ENCODE measurements at regions not wholly inside any gene's neighbourhood (a gene's known extent, or its start where the extent isn't known, plus 50 kb on each side); places are given as distances from the start of the nearest gene placed in this dataset.

DNA sequence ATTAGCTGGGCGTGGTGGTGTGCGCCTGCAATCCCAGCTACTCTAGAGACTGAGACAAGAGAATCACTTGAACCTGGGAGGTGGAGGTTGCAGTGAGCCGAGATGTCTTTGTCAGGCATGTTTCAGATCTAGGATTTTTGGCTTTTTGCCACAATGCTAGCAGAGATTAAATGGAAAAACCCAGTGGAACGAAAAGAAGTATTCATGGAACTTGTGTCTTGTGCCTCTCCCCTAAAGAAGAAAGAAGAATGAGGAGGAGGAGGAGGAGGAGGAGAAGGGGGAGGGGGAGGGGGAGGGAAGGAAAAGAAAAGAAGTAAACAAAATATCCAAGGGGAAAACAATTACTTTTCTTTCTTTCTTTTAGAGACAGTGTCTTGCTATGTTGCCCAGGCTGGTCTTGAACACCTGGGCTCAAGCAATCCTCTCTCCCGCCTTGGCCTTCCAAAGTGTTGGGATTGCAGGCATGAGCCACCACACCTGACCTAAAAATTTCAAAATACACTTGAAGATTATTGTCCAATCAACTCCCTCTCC, 106.0 kb downstream of the ARRDC3 start:
- Histone ChIP-seq H3K9me2 (replicated peaks; ENCODE audit: low read depth, low read length) (no peaks in the 10 kb centered on the region), H3K4me2 (ENCODE audit: low read depth, low read length, poor library complexity, severe bottlenecking) (no peak overlapping the region), H3K79me2 (ENCODE audit: insufficient read depth, low read length) (no peaks in the 10 kb centered on the region), H2AFZ (ENCODE audit: low read length) (no peak overlapping the region), H3K27me3 (ENCODE audit: insufficient read depth, low read length, poor library complexity, severe bottlenecking) (no peaks in the 10 kb centered on the region), H3F3A (ENCODE audit: low read depth) (no peaks in the 10 kb centered on the region), H3K9me3 (ENCODE audit: insufficient read depth, low read depth, low read length) (no peaks in the 10 kb centered on the region), H3K4me1 (ENCODE audit: insufficient read depth, low read length, poor library complexity, severe bottlenecking) (peaks cover 11% of the 10 kb centered on the region), H4K20me1 (ENCODE audit: insufficient read depth, low read length, poor library complexity, severe bottlenecking) (no peaks in the 10 kb centered on the region), H3K4me3 (ENCODE audit: low read length, poor library complexity, severe bottlenecking) (no peak overlapping the region), H3K9ac (ENCODE audit: low read depth, low read length, poor library complexity, severe bottlenecking) (no peak overlapping the region), H3K36me3 (ENCODE audit: insufficient read depth, low read length) (no peaks in the 10 kb centered on the region)
- TF ChIP-seq EZH2phosphoT487 (IDR thresholded peaks at IDR 0.05; ENCODE audit: borderline replicate concordance), result no peak
- TF ChIP-seq, protein P1, sequence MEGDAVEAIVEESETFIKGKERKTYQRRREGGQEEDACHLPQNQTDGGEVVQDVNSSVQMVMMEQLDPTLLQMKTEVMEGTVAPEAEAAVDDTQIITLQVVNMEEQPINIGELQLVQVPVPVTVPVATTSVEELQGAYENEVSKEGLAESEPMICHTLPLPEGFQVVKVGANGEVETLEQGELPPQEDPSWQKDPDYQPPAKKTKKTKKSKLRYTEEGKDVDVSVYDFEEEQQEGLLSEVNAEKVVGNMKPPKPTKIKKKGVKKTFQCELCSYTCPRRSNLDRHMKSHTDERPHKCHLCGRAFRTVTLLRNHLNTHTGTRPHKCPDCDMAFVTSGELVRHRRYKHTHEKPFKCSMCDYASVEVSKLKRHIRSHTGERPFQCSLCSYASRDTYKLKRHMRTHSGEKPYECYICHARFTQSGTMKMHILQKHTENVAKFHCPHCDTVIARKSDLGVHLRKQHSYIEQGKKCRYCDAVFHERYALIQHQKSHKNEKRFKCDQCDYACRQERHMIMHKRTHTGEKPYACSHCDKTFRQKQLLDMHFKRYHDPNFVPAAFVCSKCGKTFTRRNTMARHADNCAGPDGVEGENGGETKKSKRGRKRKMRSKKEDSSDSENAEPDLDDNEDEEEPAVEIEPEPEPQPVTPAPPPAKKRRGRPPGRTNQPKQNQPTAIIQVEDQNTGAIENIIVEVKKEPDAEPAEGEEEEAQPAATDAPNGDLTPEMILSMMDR (conservative IDR thresholded peaks at IDR 0.05; ENCODE audit: low read length), result no peak

- H3K9me3 ChIP-seq (ENCODE audit: insufficient read depth, low read depth, low read length), result no peaks in the 10 kb centered on the region
- no peaks in the 10 kb centered on the region for H3F3A ChIP-seq (ENCODE audit: low read depth)
- TF ChIP-seq, protein P1 (conservative IDR thresholded peaks at IDR 0.05; ENCODE audit: low read length), result no peak
- TF ChIP-seq EZH2phosphoT487 (IDR thresholded peaks at IDR 0.05; ENCODE audit: borderline replicate concordance), result no peak
- H3K27me3 ChIP-seq (ENCODE audit: insufficient read depth, low read length, poor library complexity, severe bottlenecking), result no peaks in the 10 kb centered on the region
- H3K4me1 ChIP-seq (ENCODE audit: insufficient read depth, low read length, poor library complexity, severe bottlenecking), result no peaks in the 10 kb centered on the region
- H3K36me3 ChIP-seq (ENCODE audit: insufficient read depth, low read length), result no peaks in the 10 kb centered on the region
- H4K20me1 ChIP-seq (ENCODE audit: insufficient read depth, low read length, poor library complexity, severe bottlenecking), result no peaks in the 10 kb centered on the region
- H3K4me2 ChIP-seq (ENCODE audit: low read depth, low read length, poor library complexity, severe bottlenecking), result no peak overlapping the region
- H3K9me2 ChIP-seq (replicated peaks; ENCODE audit: low read depth, low read length), result no peaks in the 10 kb centered on the region
- no peak overlapping the region for H3K4me3 ChIP-seq (ENCODE audit: low read length, poor library complexity, severe bottlenecking)
- no peak overlapping the region for H2AFZ ChIP-seq (ENCODE audit: low read length)
- no peak overlapping the region for H3K9ac ChIP-seq (ENCODE audit: low read depth, low read length, poor library complexity, severe bottlenecking)
- no peaks in the 10 kb centered on the region for H3K79me2 ChIP-seq (ENCODE audit: insufficient read depth, low read length)
Measured at GRCh38 chr5:91272858-91273257, 110.3 kb downstream of the ARRDC3 start.

- H3K4me1 ChIP-seq (ENCODE audit: insufficient read depth, low read length, poor library complexity, severe bottlenecking), result no peaks in the 10 kb centered on the region
- H3K4me3 ChIP-seq (ENCODE audit: low read length, poor library complexity, severe bottlenecking), result no peak overlapping the region
- no peaks in the 10 kb centered on the region for H3K9me3 ChIP-seq (ENCODE audit: insufficient read depth, low read depth, low read length)
- H3K9ac ChIP-seq (ENCODE audit: low read depth, low read length, poor library complexity, severe bottlenecking), result no peak overlapping the region
- H3K9me2 ChIP-seq (replicated peaks; ENCODE audit: low read depth, low read length), result no peaks in the 10 kb centered on the region
- TF ChIP-seq EZH2phosphoT487 (IDR thresholded peaks at IDR 0.05; ENCODE audit: borderline replicate concordance), result no peak
- TF ChIP-seq, protein P1 (conservative IDR thresholded peaks at IDR 0.05; ENCODE audit: low read length), result no peak
- no peak overlapping the region for H2AFZ ChIP-seq (ENCODE audit: low read length)
- H3K36me3 ChIP-seq (ENCODE audit: insufficient read depth, low read length), result no peaks in the 10 kb centered on the region
- no peaks in the 10 kb centered on the region for H3K27me3 ChIP-seq (ENCODE audit: insufficient read depth, low read length, poor library complexity, severe bottlenecking)
- H3K79me2 ChIP-seq (ENCODE audit: insufficient read depth, low read length), result no peaks in the 10 kb centered on the region
- no peak overlapping the region for H3K4me2 ChIP-seq (ENCODE audit: low read depth, low read length, poor library complexity, severe bottlenecking)
- no peaks in the 10 kb centered on the region for H3F3A ChIP-seq (ENCODE audit: low read depth)
- no peaks in the 10 kb centered on the region for H4K20me1 ChIP-seq (ENCODE audit: insufficient read depth, low read length, poor library complexity, severe bottlenecking)
Measured at GRCh38 chr5:91271999-91272398, 111.1 kb downstream of the ARRDC3 start.
